ENCODE measurements at regions not wholly inside any gene's neighbourhood (a gene's known extent, or its start where the extent isn't known, plus 50 kb on each side); places are given as distances from the start of the nearest gene placed in this dataset.

GRCh38 chr10:47241256-47241655 lies 58.7 kb upstream of the GDF10 start:
- TF ChIP-seq CTCF (IDR thresholded peaks at IDR 0.05) (no peak), POLR2AphosphoS5 (IDR thresholded peaks at IDR 0.05) (no peak), POLR2A (IDR thresholded peaks at IDR 0.05) (no peak), EP300 (IDR thresholded peaks at IDR 0.05) (no peak)
